Duodenal mucosa (tissue), 2 donors: ENCODE measurements at regions not wholly inside any gene's neighbourhood (a gene's known extent, or its start where the extent isn't known, plus 50 kb on each side); places are given as distances from the start of the nearest gene placed in this dataset.
"Not testable (repeated sequence)": the region's sequence is repeated elsewhere in the genome, so short reads cannot be mapped to it uniquely, and the experiment has no call there.

ENCODE experiments used
- H3K27ac ChIP-seq: one replicate; pipeline ENCODE4 v1.7.0; 2013; ENCODE audit warnings: low read depth, low read length
- H3K27me3 ChIP-seq, 2 donors: one replicate each; pipeline ENCODE4 v1.7.0; 2013; ENCODE audit warnings: low read length in 2 of 2, control low read depth in 1 of 2; ENCODE audit not compliant: insufficient read depth in 2 of 2, control insufficient read depth in 1 of 2
- H3K36me3 ChIP-seq, 2 donors: one replicate each; pipeline ENCODE4 v1.7.0; 2013; ENCODE audit warnings: low read length in 2 of 2, control low read depth in 1 of 2; ENCODE audit not compliant: insufficient read depth in 2 of 2, control insufficient read depth in 1 of 2
- H3K4me1 ChIP-seq, 2 donors: one replicate each; pipeline ENCODE4 v1.7.0; 2013; ENCODE audit warnings: low read length in 2 of 2, control low read depth in 1 of 2; ENCODE audit not compliant: insufficient read depth in 2 of 2, control insufficient read depth in 1 of 2
- H3K4me3 ChIP-seq, 2 donors: one replicate each; pipeline ENCODE4 v1.7.0; 2013; ENCODE audit warnings: low read length in 2 of 2, low read depth in 1 of 2
- H3K9ac ChIP-seq, 2 donors: one replicate each; pipeline ENCODE4 v1.7.0; 2013; ENCODE audit warnings: low read length in 2 of 2, low read depth in 1 of 2
- H3K9me3 ChIP-seq, 2 donors: one replicate each; pipeline ENCODE4 v1.7.0; 2013; ENCODE audit warnings: low read length in 2 of 2, control low read depth in 1 of 2; ENCODE audit not compliant: control insufficient read depth in 1 of 2

DNA sequence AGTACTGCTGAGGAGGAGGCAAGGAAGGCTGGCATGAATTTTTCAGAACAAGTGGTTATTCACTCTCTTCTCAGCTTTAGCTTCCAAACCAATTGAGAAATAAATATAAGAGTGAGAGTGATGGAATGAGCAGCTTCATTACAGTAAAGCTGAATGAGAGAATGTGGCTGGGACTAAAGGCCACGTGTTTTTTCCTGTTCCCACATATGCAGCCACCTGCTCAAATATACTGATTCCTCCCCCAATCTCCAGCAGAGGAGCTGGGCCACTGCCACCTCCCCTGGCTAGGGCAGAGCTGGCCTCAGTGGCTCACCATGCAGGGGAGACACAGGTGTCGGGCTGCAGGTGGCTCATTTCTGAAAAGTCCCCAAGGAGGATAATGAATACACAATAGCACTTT is 1505.3 kb upstream of the WWC1 start:
- no peak overlapping the region for H3K4me3 ChIP-seq
- no peak overlapping the region for H3K27ac ChIP-seq
- H3K27me3 ChIP-seq: no peaks in the 10 kb centered on the region
- H3K4me1 ChIP-seq: no peaks in the 10 kb centered on the region
- no peaks in the 10 kb centered on the region for H3K36me3 ChIP-seq
- H3K9me3 ChIP-seq: no peaks in the 10 kb centered on the region
- no peak overlapping the region for H3K9ac ChIP-seq

DNA sequence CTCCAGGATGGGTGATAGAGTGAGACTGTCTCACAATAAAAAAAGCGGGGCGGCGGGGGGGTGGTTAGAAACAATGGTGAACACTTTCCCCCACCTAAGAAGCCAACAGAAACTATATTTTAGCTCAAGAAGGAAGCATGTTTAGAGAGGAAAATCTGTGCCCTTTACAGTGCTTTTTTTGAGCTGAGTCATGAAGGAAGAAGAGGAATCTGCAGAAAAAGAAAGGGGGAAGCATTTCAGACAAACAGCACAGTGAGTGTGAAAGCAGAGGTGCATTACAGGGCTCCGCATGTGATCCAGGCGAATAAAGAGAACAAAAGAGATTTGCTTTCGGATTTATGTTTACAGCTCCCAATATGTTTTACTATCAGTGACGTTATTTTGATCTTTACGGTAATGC is 1504.6 kb upstream of the WWC1 start:
- Histone ChIP-seq H3K27ac (no peak overlapping the region), H3K27me3 (no peaks in the 10 kb centered on the region), H3K9ac (no peak overlapping the region), H3K9me3 (no peaks in the 10 kb centered on the region), H3K4me1 (no peaks in the 10 kb centered on the region), H3K4me3 (no peak overlapping the region), H3K36me3 (no peaks in the 10 kb centered on the region)

DNA sequence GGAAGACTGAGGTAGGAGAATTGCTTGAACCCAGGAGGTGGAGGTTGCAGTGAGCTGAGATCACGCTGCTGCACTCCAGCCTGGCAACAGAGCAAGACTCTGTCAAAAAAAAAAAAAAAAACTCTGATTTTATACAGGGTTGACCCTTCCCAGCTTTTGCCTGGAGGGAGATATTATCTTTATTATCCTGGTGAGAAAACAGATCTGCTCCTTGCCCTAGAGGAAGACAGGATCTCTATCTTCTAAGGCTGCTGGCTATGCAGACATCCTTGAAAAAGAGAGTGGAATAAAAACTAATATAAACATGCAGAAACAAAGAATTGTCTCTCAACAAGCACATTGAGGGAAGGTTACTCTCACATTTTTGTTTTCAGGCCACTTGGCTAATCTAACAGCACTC is 1503.4 kb upstream of the WWC1 start:
- Histone ChIP-seq H3K9me3 (no peaks in the 10 kb centered on the region), H3K27ac (no peak overlapping the region), H3K4me1 (no peaks in the 10 kb centered on the region)

DNA sequence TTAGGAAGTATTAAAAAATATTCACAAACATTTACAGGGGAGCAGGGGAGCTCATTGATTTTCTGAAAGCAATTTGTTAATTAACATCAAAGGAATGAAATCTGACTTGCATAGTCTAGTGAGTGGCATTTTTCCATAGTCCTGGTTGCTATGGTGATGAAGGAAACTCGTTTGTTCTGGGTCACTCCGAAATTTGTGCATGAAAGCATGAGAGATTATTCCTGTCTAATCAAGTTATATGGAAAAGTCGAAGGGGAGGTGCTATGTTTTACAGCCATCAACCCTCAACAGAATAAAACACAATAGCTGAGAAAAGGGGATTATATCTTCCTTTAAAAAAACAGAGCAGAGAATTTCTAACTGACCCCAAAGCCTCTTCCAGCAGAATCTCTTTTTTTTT is 1495.7 kb upstream of the WWC1 start:
- Histone ChIP-seq H3K27ac (no peak overlapping the region), H3K9me3 (peaks cover 2 to 6% of the 10 kb centered on the region in 2 donors), H3K9ac (no peak overlapping the region), H3K4me1 (no peaks in the 10 kb centered on the region), H3K36me3 (no peaks in the 10 kb centered on the region), H3K4me3 (no peak overlapping the region), H3K27me3 (no peaks in the 10 kb centered on the region)

More for the DNA sequence above, 1503.4 kb upstream of the WWC1 start:
- Histone ChIP-seq H3K4me3 (no peak overlapping the region), H3K27me3 (no peaks in the 10 kb centered on the region), H3K9ac (no peak overlapping the region), H3K36me3 (no peaks in the 10 kb centered on the region)

DNA sequence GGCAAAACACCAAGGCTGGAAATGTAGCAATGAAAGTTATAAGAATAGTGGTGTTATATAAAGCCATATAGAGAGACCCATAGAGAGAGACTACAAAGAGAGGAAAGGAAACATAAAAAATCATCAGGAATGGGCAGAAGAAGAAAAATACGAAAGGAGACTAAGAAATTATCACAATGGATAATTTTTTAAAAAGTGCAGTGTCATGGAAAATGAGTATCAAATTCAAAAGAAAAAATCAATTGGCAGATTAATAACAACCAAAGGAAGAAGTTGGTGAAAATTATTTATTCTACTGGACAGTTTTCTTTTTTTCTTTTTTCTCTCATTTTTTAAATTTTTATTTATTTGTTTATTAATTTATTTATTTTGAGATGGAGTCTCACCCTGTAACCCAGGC is 1488.4 kb upstream of the WWC1 start:
- H3K36me3 ChIP-seq: no peaks in the 10 kb centered on the region
- no peaks in the 10 kb centered on the region for H3K27me3 ChIP-seq
- no peaks in the 10 kb centered on the region for H3K4me1 ChIP-seq
- H3K27ac ChIP-seq: no peak overlapping the region
- peaks cover 2 to 6% of the 10 kb centered on the region in 2 donors for H3K9me3 ChIP-seq
- H3K4me3 ChIP-seq: no peak overlapping the region
- H3K9ac ChIP-seq: no peak overlapping the region

DNA sequence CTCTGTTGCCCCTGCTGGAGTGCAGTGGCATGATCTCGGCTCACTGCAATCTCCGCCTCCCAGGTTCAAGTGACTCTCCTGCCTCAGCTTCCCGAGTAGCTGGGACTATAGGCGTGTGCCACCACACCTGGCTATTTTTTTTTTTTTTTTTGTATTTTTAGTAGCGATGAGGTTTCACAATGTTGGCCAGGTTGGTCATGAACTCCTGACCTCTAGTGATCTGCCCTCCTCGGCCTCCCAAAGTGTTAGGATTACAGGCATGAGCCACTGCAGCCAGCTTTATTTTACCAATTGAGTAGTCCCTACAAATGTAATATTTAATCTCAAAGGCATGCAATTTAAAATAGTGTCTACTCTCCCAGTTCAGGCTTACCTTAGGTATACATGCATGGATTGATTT is 1487.2 kb upstream of the WWC1 start:
- not testable (repeated sequence) for H3K4me1 ChIP-seq, H3K27ac ChIP-seq, H3K27me3 ChIP-seq, H3K36me3 ChIP-seq, H3K4me3 ChIP-seq, H3K9ac ChIP-seq, H3K9me3 ChIP-seq

DNA sequence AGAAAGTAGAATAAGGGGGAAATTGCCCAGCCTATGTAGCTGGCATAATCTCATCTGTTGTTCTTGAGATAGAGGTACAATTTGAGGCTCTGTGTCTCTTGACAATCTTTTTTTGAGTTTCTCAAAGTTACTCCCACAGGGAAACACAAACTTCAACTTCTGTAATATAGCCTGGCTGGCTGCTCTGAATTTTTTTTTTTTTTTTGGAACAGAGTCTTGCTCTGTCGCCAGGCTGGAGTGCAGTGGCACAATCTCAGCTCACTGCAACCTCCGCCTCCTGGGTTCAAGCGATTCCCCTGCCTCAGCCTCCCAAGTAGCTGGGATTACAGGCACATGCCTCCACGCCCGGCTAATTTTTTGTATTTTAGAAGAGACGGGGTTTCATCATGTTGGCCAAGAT is 1486.8 kb upstream of the WWC1 start:
- not testable (repeated sequence) for H3K9me3 ChIP-seq, H3K9ac ChIP-seq, H3K36me3 ChIP-seq, H3K4me3 ChIP-seq, H3K27ac ChIP-seq, H3K27me3 ChIP-seq, H3K4me1 ChIP-seq

DNA sequence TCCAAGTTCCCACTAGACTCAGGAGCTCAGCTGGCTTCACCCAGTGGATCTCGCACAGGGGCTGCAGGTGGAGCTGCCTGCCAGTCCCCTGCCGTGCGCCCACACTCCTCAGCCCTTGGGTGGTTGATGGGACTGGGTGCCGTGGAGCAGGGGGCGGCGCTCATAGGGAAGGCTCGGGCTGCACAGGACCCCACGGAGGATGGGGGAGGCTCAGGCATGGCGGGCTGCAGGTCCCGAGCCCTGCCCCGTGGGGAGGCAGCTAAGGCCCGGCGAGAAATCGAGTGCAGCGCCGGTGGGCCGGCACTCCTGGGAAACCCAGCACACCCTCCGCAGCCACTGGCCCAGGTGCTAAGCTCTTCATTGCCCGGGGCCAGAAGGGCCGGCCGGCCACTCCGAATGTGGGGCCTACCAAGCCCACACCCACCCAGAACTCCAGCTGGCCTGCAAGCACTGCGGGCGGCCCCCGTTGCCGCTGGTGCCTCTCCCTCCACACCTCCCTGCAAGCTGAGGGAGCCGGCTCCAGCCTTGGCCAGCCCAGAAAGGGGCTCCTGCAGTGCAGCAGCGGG is 1481.3 kb upstream of the WWC1 start:
- H3K36me3 ChIP-seq, H3K9ac ChIP-seq, H3K4me3 ChIP-seq, H3K4me1 ChIP-seq, H3K9me3 ChIP-seq, H3K27ac ChIP-seq, H3K27me3 ChIP-seq: not testable (repeated sequence)

DNA sequence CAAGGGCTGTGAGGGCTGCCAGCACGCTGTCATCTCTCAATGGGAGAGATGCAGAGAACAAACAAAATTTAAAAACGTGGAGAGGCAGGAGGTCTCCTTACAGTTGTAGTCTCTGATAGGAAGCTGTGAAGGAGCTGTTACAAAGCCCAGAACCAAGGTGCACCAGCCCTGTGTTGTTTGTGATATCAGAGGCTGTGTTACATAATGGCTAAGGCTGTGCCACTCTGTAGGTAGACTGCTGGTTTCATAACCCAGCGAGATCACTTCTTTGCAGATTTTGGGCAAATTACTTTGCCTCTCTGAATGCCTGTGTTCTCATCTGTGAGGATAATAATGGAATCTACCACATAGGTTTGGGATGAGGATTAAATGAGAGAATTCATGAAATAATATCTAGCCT is 1480.7 kb upstream of the WWC1 start:
- no peaks in the 10 kb centered on the region for H3K4me1 ChIP-seq
- H3K36me3 ChIP-seq: no peaks in the 10 kb centered on the region
- no peaks in the 10 kb centered on the region for H3K27me3 ChIP-seq
- H3K9me3 ChIP-seq: no peaks in the 10 kb centered on the region
- H3K9ac ChIP-seq: no peak overlapping the region
- H3K27ac ChIP-seq: no peak overlapping the region
- H3K4me3 ChIP-seq: no peak overlapping the region

DNA sequence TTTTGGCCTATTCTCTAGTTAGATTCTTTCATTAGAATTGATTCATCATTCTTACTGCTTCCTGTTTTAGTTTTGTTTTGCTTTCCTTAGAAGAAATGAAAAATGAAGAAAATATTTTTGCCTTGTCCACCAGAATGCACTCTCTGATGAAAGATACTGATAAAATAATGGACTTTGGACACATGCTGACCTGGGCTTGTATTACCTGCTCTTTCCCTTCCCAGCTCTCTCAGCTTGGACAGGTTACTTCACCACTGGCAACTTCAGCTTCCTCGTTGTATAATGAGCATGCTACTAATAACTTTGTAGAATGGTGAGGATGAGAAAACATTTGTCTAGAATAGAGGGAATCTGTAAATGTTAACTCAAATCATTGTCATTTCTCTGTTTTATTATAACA is 1468.1 kb upstream of the WWC1 start:
- Histone ChIP-seq H3K9me3 (no peaks in the 10 kb centered on the region), H3K4me3 (no peak overlapping the region), H3K27me3 (no peaks in the 10 kb centered on the region), H3K36me3 (no peaks in the 10 kb centered on the region), H3K9ac (no peak overlapping the region), H3K4me1 (no peaks in the 10 kb centered on the region), H3K27ac (no peak overlapping the region)

DNA sequence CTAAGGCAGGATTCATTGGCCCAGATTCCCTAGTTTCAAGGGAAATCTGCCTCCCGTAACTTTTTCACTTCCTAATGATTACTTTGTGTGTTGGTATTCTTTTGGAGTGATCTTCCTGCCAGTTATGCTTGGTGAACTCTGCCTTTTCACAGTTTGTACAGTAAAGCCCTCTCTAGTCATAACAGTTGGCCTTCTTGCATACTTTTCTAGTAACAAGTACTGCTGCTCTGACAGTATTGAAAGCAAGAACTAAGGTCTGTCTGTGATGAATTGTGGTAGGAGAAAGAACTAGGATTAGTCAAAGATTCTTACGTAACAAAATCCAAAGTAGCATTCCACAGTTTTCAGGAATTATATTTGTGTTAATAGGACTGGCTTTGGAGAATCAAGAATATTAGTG is 1457.2 kb upstream of the WWC1 start:
- Histone ChIP-seq H3K9ac (no peak overlapping the region), H3K36me3 (no peaks in the 10 kb centered on the region), H3K27me3 (no peaks in the 10 kb centered on the region), H3K9me3 (peaks cover 0 to 5% of the 10 kb centered on the region in 2 donors), H3K27ac (no peak overlapping the region), H3K4me3 (no peak overlapping the region), H3K4me1 (no peaks in the 10 kb centered on the region)
